ENCODE measurements at regions not wholly inside any gene's neighbourhood (a gene's known extent, or its start where the extent isn't known, plus 50 kb on each side); places are given as distances from the start of the nearest gene placed in this dataset.

- Histone ChIP-seq H3K36me3 (ENCODE audit: control insufficient read depth, low read length) (no peaks in the 10 kb centered on the region), H3K9me3 (ENCODE audit: control insufficient read depth, insufficient read depth, low read length) (no peaks in the 10 kb centered on the region), H4K20me1 (ENCODE audit: control insufficient read depth, insufficient read depth, low read depth, low read length) (no peaks in the 10 kb centered on the region), H3K4me2 (ENCODE audit: low read length) (no peak overlapping the region), H3K27ac (ENCODE audit: low read depth, low read length) (no peak overlapping the region), H3K4me3 (ENCODE audit: low read length) (no peak overlapping the region), H3K27me3 (ENCODE audit: control insufficient read depth, low read length) (no peaks in the 10 kb centered on the region), H3K79me2 (ENCODE audit: control insufficient read depth, low read length) (no peaks in the 10 kb centered on the region), H3K9me2 (replicated peaks; ENCODE audit: control insufficient read depth, low read length) (no peaks in the 10 kb centered on the region), H3K4me1 (ENCODE audit: control insufficient read depth, low read length) (no peaks in the 10 kb centered on the region), H3F3A (ENCODE audit: control insufficient read depth, insufficient read depth) (no peaks in the 10 kb centered on the region)
- no peak for TF ChIP-seq CTCF (IDR thresholded peaks at IDR 0.05; ENCODE audit: low read depth, low read length, poor library complexity, severe bottlenecking)
- no peak for TF ChIP-seq EZH2phosphoT487 (IDR thresholded peaks at IDR 0.05; ENCODE audit: borderline replicate concordance, low read length)
Measured at GRCh38 chr2:55759271-55759921, 65.8 kb upstream of the PNPT1 start.

- H4K20me1 ChIP-seq (ENCODE audit: control insufficient read depth, insufficient read depth, low read depth, low read length), result no peaks in the 10 kb centered on the region
- no peaks in the 10 kb centered on the region for H3K9me3 ChIP-seq (ENCODE audit: control insufficient read depth, insufficient read depth, low read length)
- no peak overlapping the region for H3K4me2 ChIP-seq (ENCODE audit: low read length)
- H3K9me2 ChIP-seq (replicated peaks; ENCODE audit: control insufficient read depth, low read length), result no peaks in the 10 kb centered on the region
- no peak overlapping the region for H3K27ac ChIP-seq (ENCODE audit: low read depth, low read length)
- H3K27me3 ChIP-seq (ENCODE audit: control insufficient read depth, low read length), result 0 out of 2 replicates have a peak, but pooled peaks cover 2% of the 10 kb centered on the region
- H3F3A ChIP-seq (ENCODE audit: control insufficient read depth, insufficient read depth), result no peaks in the 10 kb centered on the region
- TF ChIP-seq CTCF (IDR thresholded peaks at IDR 0.05; ENCODE audit: low read depth, low read length, poor library complexity, severe bottlenecking) (no peak), EZH2phosphoT487 (IDR thresholded peaks at IDR 0.05; ENCODE audit: borderline replicate concordance, low read length) (no peak)
- no peaks in the 10 kb centered on the region for H3K4me1 ChIP-seq (ENCODE audit: control insufficient read depth, low read length)
- H3K79me2 ChIP-seq (ENCODE audit: control insufficient read depth, low read length), result no peaks in the 10 kb centered on the region
- H3K4me3 ChIP-seq (ENCODE audit: low read length), result no peak overlapping the region
- no peaks in the 10 kb centered on the region for H3K36me3 ChIP-seq (ENCODE audit: control insufficient read depth, low read length)
Measured at GRCh38 chr2:55751966-55752365, 58.3 kb upstream of the PNPT1 start.

GRCh38 chr2:55743583-55743982, 49.9 kb upstream of the PNPT1 start:
- no peak overlapping the region for H3K4me3 ChIP-seq (ENCODE audit: low read length)
- H3K36me3 ChIP-seq (ENCODE audit: control insufficient read depth, low read length), result no peaks in the 10 kb centered on the region
- no peaks in the 10 kb centered on the region for H3K4me1 ChIP-seq (ENCODE audit: control insufficient read depth, low read length)
- no peaks in the 10 kb centered on the region for H3K9me3 ChIP-seq (ENCODE audit: control insufficient read depth, insufficient read depth, low read length)
- no peak overlapping the region for H3K27ac ChIP-seq (ENCODE audit: low read depth, low read length)
- H3K79me2 ChIP-seq (ENCODE audit: control insufficient read depth, low read length), result no peaks in the 10 kb centered on the region
- H3K4me2 ChIP-seq (ENCODE audit: low read length), result no peak overlapping the region
- TF ChIP-seq EZH2phosphoT487 (IDR thresholded peaks at IDR 0.05; ENCODE audit: borderline replicate concordance, low read length) (no peak), CTCF (IDR thresholded peaks at IDR 0.05; ENCODE audit: low read depth, low read length, poor library complexity, severe bottlenecking) (no peak)
- no peaks in the 10 kb centered on the region for H3K9me2 ChIP-seq (replicated peaks; ENCODE audit: control insufficient read depth, low read length)
- H4K20me1 ChIP-seq (ENCODE audit: control insufficient read depth, insufficient read depth, low read depth, low read length), result no peaks in the 10 kb centered on the region
- H3K27me3 ChIP-seq (ENCODE audit: control insufficient read depth, low read length), result no peaks in the 10 kb centered on the region
- H3F3A ChIP-seq (ENCODE audit: control insufficient read depth, insufficient read depth), result no peaks in the 10 kb centered on the region
